Liver (tissue), 8 donors: ENCODE measurements at regions not wholly inside any gene's neighbourhood (a gene's known extent, or its start where the extent isn't known, plus 50 kb on each side); places are given as distances from the start of the nearest gene placed in this dataset.

ENCODE experiments used
- DNase-seq: peaks from one replicate; pipeline ENCODE4 v3.0.0-alpha.2; 2017; ENCODE audit warnings: low spot score
- H3K27ac ChIP-seq, 2 donors: one replicate each; pipeline ENCODE4 v1.7.0; 2013; ENCODE audit warnings: inconsistent platforms in 2 of 2, low read length in 2 of 2, control low read depth in 1 of 2, low read depth in 1 of 2, mild to moderate bottlenecking in 1 of 2
- H3K27me3 ChIP-seq, 4 donors: one replicate each; pipeline versions ENCODE4 v1.6.1 to v1.7.0; 2013; ENCODE audit warnings: low read length in 3 of 4, inconsistent platforms in 1 of 4, mild to moderate bottlenecking in 1 of 4, moderate library complexity in 1 of 4; ENCODE audit not compliant: control insufficient read depth in 4 of 4, insufficient read depth in 4 of 4
- H3K36me3 ChIP-seq, 4 donors: one replicate each; pipeline versions ENCODE4 v1.6.1 to v1.7.0; 2013; ENCODE audit warnings: low read length in 3 of 4, mild to moderate bottlenecking in 3 of 4, low read depth in 1 of 4, moderate library complexity in 1 of 4; ENCODE audit not compliant: control insufficient read depth in 4 of 4, insufficient read depth in 3 of 4
- H3K4me1 ChIP-seq, 4 donors: one replicate each; pipeline versions ENCODE4 v1.6.1 to v1.7.0; 2013; ENCODE audit warnings: low read length in 3 of 4, mild to moderate bottlenecking in 3 of 4, moderate library complexity in 1 of 4; ENCODE audit not compliant: control insufficient read depth in 4 of 4, insufficient read depth in 4 of 4
- H3K4me3 ChIP-seq, 3 donors: one replicate each; pipeline versions ENCODE4 v1.6.1 to v1.7.0; 2013; ENCODE audit warnings: low read length in 3 of 3, control low read depth in 1 of 3, low read depth in 1 of 3, mild to moderate bottlenecking in 1 of 3
- H3K9ac ChIP-seq, 2 donors: one replicate each; pipeline ENCODE4 v1.7.0; 2013; ENCODE audit warnings: low read length in 2 of 2, mild to moderate bottlenecking in 2 of 2, moderate library complexity in 2 of 2, control low read depth in 1 of 2, low read depth in 1 of 2
- H3K9me3 ChIP-seq, 4 donors: one replicate each; pipeline versions ENCODE4 v1.6.1 to v1.7.0; 2013; ENCODE audit warnings: low read length in 3 of 4; ENCODE audit not compliant: control insufficient read depth in 4 of 4
- EGR1 ChIP-seq, 2 donors: IDR thresholded peaks; 2 replicates each; pipeline ENCODE4 v1.6.1; 2016 to 2018; ENCODE audit warnings: antibody characterized with exemption in 2 of 2, low read depth in 2 of 2
- FOXA1 ChIP-seq: IDR thresholded peaks from 2 replicates; pipeline ENCODE4 v1.6.1; 2016; ENCODE audit warnings: antibody characterized with exemption
- FOXA2 ChIP-seq: IDR thresholded peaks from 2 replicates; pipeline ENCODE4 v1.6.1; 2016; ENCODE audit warnings: antibody characterized with exemption
- GABPA ChIP-seq, 2 donors: IDR thresholded peaks in 1 of 2; conservative IDR thresholded peaks in 1 of 2; 2 replicates each; pipeline ENCODE4 v1.6.1; 2016; ENCODE audit warnings: antibody characterized with exemption in 2 of 2, mild to moderate bottlenecking in 1 of 2, moderate library complexity in 1 of 2
- HNF4A ChIP-seq, 2 donors: conservative IDR thresholded peaks; 2 replicates each; pipeline ENCODE4 v1.6.1; 2016; ENCODE audit warnings: antibody characterized with exemption in 2 of 2, mild to moderate bottlenecking in 2 of 2
- HNF4G ChIP-seq: IDR thresholded peaks from 2 replicates; pipeline ENCODE4 v1.6.1; 2016; ENCODE audit warnings: antibody characterized with exemption
- JUND ChIP-seq, 2 donors: IDR thresholded peaks; 2 replicates each; pipeline ENCODE4 v1.6.1; 2016; ENCODE audit warnings: antibody characterized with exemption in 2 of 2
- NR2F2 ChIP-seq: IDR thresholded peaks from 2 replicates; pipeline ENCODE4 v1.6.1; 2016; ENCODE audit warnings: antibody characterized with exemption
- RXRA ChIP-seq, 2 donors: IDR thresholded peaks; 2 replicates each; pipeline ENCODE4 v1.6.1; 2017 to 2018; ENCODE audit warnings: antibody characterized with exemption in 2 of 2, mild to moderate bottlenecking in 1 of 2
- SP1 ChIP-seq: IDR thresholded peaks from 2 replicates; pipeline ENCODE4 v1.6.1; 2018; ENCODE audit warnings: antibody characterized with exemption, mild to moderate bottlenecking
- TAF1 ChIP-seq: conservative IDR thresholded peaks from 2 replicates; pipeline ENCODE4 v1.6.1; 2016; ENCODE audit warnings: antibody characterized with exemption, mild to moderate bottlenecking
- YY1 ChIP-seq: IDR thresholded peaks from 2 replicates; pipeline ENCODE4 v1.6.1; 2016; ENCODE audit warnings: antibody characterized with exemption, mild to moderate bottlenecking
- WGBS: extraction: QIAGEN DNeasy Blood & Tissue Kit; methylation state at CpG from one replicate; pipeline ENCODE4 v1.1.7; 2013; 5-methylcytosine and 5-hydroxymethylcytosine counted together
- TF ChIP-seq, protein P1 (sequence below): fragments of 150-350 bp; IDR thresholded peaks from 2 replicates; pipeline ENCODE4 v1.5.1; 2017; ENCODE audit warnings: improper control_type of control experiment, low read depth, low read length; ENCODE audit not compliant: missing input control
- TF ChIP-seq, protein P2 (sequence below): IDR thresholded peaks from 2 replicates; pipeline ENCODE4 v1.6.1; 2016; ENCODE audit warnings: antibody characterized with exemption
- TF ChIP-seq, protein P3 (sequence below): IDR thresholded peaks from 2 replicates; pipeline ENCODE4 v1.6.1; 2016; ENCODE audit warnings: antibody characterized with exemption
- TF ChIP-seq, protein P4 (sequence below): IDR thresholded peaks from 2 replicates; pipeline ENCODE4 v1.6.1; 2016; ENCODE audit warnings: antibody characterized with exemption
- donor health status: healthy.
- donor health status: healthy.
- donor health status: healthy.
- donor health status: healthy.
- donor health status: healthy.

DNA sequence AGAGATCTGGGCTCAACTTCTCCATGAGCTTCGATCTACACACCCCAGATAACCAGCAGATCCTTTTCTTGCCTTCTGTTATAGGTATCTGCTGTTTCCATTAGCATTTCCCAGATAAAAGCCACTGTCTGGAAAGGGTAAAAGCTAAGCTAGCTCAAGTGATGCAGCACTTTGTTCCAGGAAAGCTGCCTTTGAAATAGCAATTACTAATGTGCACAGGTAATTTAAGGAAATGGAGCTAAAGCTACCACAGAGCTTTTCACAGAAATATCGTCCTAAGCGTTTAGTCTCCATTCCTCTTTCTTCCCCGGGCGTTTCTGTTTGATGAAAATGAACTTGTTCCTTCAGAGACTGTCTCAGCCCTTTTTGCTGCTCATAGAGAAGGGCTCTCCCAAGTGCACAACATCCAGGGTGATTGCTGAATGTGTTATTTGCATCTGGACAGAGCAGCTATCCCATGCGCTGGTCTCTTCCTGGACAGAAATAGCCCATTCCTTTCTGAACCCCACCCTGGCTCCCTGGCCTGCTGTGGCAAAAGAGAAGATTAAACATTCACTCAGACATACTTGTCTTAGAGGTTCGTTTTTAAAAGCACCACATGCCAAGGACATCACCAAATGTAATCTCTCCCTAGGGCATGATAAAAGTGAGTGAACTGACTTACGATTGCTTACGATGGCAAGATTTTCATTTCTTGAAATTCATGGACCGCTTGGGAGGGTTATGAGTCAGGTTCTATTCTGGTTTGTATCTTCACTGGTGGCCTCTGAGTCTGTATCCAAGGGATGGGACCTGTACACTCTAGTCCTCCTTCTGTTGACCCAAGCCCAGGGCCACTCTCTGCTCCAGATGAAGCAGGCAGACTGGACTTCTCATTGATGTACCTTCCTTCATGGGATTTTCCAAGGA lies 429.1 kb upstream of the CDH4 start:
- no peaks in the 10 kb centered on the region for H3K36me3 ChIP-seq
- TF ChIP-seq SP1 (no peak), NR2F2 (no peak), EGR1 (IDR thresholded peaks at IDR 0.05; ENCODE audit: low read depth in 2 of 2) (no peak), HNF4A (conservative IDR thresholded peaks at IDR 0.05) (no peak), HNF4G (no peak), YY1 (no peak), FOXA2 (no peak), RXRA (IDR thresholded peaks at IDR 0.05) (no peak), JUND (IDR thresholded peaks at IDR 0.05) (no peak), TAF1 (no peak), GABPA (IDR thresholded peaks at IDR 0.05 in 1 of 2, conservative IDR thresholded peaks at IDR 0.05 in 1 of 2) (no peak), FOXA1 (no peak)
- TF ChIP-seq, protein P1, sequence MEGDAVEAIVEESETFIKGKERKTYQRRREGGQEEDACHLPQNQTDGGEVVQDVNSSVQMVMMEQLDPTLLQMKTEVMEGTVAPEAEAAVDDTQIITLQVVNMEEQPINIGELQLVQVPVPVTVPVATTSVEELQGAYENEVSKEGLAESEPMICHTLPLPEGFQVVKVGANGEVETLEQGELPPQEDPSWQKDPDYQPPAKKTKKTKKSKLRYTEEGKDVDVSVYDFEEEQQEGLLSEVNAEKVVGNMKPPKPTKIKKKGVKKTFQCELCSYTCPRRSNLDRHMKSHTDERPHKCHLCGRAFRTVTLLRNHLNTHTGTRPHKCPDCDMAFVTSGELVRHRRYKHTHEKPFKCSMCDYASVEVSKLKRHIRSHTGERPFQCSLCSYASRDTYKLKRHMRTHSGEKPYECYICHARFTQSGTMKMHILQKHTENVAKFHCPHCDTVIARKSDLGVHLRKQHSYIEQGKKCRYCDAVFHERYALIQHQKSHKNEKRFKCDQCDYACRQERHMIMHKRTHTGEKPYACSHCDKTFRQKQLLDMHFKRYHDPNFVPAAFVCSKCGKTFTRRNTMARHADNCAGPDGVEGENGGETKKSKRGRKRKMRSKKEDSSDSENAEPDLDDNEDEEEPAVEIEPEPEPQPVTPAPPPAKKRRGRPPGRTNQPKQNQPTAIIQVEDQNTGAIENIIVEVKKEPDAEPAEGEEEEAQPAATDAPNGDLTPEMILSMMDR = no peak
- TF ChIP-seq, protein P2, sequence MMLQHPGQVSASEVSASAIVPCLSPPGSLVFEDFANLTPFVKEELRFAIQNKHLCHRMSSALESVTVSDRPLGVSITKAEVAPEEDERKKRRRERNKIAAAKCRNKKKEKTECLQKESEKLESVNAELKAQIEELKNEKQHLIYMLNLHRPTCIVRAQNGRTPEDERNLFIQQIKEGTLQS = no peak
- TF ChIP-seq, protein P3, sequence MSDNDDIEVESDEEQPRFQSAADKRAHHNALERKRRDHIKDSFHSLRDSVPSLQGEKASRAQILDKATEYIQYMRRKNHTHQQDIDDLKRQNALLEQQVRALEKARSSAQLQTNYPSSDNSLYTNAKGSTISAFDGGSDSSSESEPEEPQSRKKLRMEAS = no peak
- TF ChIP-seq, protein P4, sequence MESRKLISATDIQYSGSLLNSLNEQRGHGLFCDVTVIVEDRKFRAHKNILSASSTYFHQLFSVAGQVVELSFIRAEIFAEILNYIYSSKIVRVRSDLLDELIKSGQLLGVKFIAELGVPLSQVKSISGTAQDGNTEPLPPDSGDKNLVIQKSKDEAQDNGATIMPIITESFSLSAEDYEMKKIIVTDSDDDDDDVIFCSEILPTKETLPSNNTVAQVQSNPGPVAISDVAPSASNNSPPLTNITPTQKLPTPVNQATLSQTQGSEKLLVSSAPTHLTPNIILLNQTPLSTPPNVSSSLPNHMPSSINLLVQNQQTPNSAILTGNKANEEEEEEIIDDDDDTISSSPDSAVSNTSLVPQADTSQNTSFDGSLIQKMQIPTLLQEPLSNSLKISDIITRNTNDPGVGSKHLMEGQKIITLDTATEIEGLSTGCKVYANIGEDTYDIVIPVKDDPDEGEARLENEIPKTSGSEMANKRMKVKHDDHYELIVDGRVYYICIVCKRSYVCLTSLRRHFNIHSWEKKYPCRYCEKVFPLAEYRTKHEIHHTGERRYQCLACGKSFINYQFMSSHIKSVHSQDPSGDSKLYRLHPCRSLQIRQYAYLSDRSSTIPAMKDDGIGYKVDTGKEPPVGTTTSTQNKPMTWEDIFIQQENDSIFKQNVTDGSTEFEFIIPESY = no peak

DNA sequence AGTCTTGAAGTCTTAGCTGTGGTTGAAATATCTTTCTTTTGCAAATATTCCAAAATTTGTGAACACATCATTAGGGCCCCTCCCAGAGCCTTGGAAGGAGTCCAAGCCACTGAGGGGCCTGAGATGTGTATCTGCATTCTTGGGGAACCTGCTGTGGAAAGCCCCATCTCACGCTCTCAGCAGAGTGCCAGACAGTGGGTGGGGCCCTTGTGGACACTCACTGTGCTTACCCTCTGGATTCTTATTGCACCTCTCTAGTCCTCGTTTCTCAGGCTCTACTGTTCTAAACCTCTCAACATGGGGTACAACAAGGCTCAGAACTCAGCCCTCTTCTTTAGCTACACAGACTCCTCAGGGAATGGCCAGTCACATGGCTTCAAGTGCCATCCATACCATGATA lies 416.2 kb upstream of the CDH4 start:
- Histone ChIP-seq H3K4me1 (no peaks in the 10 kb centered on the region), H3K36me3 (no peaks in the 10 kb centered on the region), H3K4me3 (no peak overlapping the region), H3K9me3 (peaks cover 0 to 4% (median 0%) of the 10 kb centered on the region in 4 donors), H3K27ac (no peak overlapping the region), H3K9ac (no peak overlapping the region), H3K27me3 (peaks cover 0 to 12% (median under 1%) of the 10 kb centered on the region in 4 donors)
- 51% methylated on average over 2 of the region's 2 CpGs for WGBS
- no peak for DNase-seq
- TF ChIP-seq GABPA (IDR thresholded peaks at IDR 0.05 in 1 of 2, conservative IDR thresholded peaks at IDR 0.05 in 1 of 2) = no peak
- TF ChIP-seq FOXA2 = no peak
- TF ChIP-seq, protein P1 = no peak
- no peak for TF ChIP-seq SP1
- no peak for TF ChIP-seq FOXA1
- TF ChIP-seq EGR1 (IDR thresholded peaks at IDR 0.05; ENCODE audit: low read depth in 2 of 2) = no peak
- TF ChIP-seq, protein P4 = no peak
- TF ChIP-seq YY1 = no peak
- TF ChIP-seq NR2F2 = no peak

More for the DNA sequence above, 429.1 kb upstream of the CDH4 start:
- H3K4me3 ChIP-seq = no peak overlapping the region
- H3K9me3 ChIP-seq = no peaks in the 10 kb centered on the region
- no peak overlapping the region for H3K27ac ChIP-seq
- DNase-seq = no peak
- no peak overlapping the region for H3K9ac ChIP-seq
- no peaks in the 10 kb centered on the region for H3K4me1 ChIP-seq
- 67% methylated on average over 10 of the region's 10 CpGs for WGBS
- H3K27me3 ChIP-seq = peaks cover 0 to 7% (median 0%) of the 10 kb centered on the region in 4 donors
